Gastroesophageal sphincter (tissue), 3 donors: ENCODE measurements at regions not wholly inside any gene's neighbourhood (a gene's known extent, or its start where the extent isn't known, plus 50 kb on each side); places are given as distances from the start of the nearest gene placed in this dataset.

ENCODE experiments used
- EP300 ChIP-seq: sonication (generic); formaldehyde crosslinking; IDR thresholded peaks from one replicate; pipeline ENCODE4 v1.6.1; 2017; ENCODE audit warnings: antibody characterized with exemption, mild to moderate bottlenecking
- POLR2A ChIP-seq, 2 donors: fragments of 450-650 bp; IDR thresholded peaks; one replicate each; pipeline ENCODE4 v1.6.1; 2017; ENCODE audit warnings: antibody characterized with exemption in 2 of 2, mild to moderate bottlenecking in 2 of 2, moderate library complexity in 1 of 2
- POLR2AphosphoS5 ChIP-seq: sonication (generic); formaldehyde crosslinking; IDR thresholded peaks from one replicate; pipeline ENCODE4 v1.6.1; 2017; ENCODE audit warnings: antibody characterized with exemption
- TF ChIP-seq, protein P1 (sequence below), 4 experiments: fragments of 200-600 bp in 2 of 4; fragments of 450-650 bp in 2 of 4; sonication (generic) in 1 of 4; IDR thresholded peaks; one replicate each; pipeline ENCODE4 v1.5.1; 2017 to 2019; ENCODE audit warnings: antibody characterized with exemption in 4 of 4, mild to moderate bottlenecking in 2 of 4, moderate library complexity in 2 of 4

DNA sequence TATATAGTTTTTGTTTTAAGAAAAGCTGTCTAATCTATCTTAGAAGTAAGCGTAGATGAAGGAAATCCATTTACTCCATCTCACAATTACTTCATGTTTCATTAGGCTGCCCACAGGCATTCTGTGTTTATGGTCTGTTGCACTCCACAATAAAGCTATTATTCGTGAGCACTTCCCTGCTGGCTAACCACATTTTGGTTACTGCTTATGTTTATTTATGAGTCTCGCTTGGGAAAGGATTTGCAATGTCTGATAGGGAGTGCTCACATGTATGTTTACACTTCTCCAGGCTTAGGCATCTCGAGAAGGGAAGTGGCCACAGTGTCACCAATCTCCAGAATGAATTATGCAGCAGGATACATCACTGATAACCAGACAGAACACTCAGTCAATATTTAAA is 190.9 kb downstream of the VCY1B start:
- TF ChIP-seq, protein P1, sequence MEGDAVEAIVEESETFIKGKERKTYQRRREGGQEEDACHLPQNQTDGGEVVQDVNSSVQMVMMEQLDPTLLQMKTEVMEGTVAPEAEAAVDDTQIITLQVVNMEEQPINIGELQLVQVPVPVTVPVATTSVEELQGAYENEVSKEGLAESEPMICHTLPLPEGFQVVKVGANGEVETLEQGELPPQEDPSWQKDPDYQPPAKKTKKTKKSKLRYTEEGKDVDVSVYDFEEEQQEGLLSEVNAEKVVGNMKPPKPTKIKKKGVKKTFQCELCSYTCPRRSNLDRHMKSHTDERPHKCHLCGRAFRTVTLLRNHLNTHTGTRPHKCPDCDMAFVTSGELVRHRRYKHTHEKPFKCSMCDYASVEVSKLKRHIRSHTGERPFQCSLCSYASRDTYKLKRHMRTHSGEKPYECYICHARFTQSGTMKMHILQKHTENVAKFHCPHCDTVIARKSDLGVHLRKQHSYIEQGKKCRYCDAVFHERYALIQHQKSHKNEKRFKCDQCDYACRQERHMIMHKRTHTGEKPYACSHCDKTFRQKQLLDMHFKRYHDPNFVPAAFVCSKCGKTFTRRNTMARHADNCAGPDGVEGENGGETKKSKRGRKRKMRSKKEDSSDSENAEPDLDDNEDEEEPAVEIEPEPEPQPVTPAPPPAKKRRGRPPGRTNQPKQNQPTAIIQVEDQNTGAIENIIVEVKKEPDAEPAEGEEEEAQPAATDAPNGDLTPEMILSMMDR (IDR thresholded peaks at IDR 0.05), result no peak
- TF ChIP-seq EP300 (no peak), POLR2A (IDR thresholded peaks at IDR 0.05) (no peak), POLR2AphosphoS5 (no peak)
